Activated gamma-delta T cell treated with Interleukin-2 at 50 U/mL for 16 hours (primary cell): ENCODE measurements at regions not wholly inside any gene's neighbourhood (a gene's known extent, or its start where the extent isn't known, plus 50 kb on each side); places are given as distances from the start of the nearest gene placed in this dataset.
A peak's percentile ranks its signal among the peaks of the same experiment; 100 is the strongest.
"Not testable (repeated sequence)": the region's sequence is repeated elsewhere in the genome, so short reads cannot be mapped to it uniquely, and the experiment has no call there.

Experiments
- DNase-seq: peaks from one replicate; pipeline ENCODE4 v3.0.0-alpha.2; 2020

DNA sequence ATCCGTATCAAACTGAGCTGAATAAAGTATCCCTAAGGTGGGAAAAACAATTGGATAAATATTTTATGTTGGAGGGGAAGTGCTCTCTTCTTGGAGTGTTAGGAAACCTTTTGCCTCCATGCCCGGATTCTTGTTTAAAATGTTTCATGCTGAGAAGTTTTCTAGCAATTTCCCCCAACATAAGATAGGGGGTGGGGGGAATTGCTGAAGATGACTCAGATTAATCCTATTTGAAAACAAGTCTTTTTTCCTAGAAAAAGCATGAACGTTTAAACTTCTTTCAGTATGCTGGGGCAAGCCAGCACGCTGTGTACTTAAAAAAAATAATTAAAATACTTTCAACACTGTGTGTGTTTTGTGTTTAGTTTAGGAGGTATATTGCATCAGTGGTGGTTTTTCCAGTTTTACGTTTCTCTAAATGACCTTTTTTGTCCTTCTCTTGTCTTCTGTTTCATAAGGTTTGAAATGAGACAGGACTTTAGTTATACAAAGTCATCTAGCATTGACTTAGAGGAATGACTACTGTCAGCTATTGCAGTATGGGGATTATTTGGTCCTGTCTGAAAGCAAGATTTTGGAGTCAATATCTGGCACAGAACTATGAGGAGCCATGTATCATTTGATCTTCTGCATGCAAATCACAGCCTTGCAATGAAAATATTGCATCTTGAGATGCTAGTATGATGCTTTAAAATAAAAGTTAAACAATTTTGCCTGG lies 295.9 kb downstream of the GATA3 start:
- DNase-seq: no peak

DNA sequence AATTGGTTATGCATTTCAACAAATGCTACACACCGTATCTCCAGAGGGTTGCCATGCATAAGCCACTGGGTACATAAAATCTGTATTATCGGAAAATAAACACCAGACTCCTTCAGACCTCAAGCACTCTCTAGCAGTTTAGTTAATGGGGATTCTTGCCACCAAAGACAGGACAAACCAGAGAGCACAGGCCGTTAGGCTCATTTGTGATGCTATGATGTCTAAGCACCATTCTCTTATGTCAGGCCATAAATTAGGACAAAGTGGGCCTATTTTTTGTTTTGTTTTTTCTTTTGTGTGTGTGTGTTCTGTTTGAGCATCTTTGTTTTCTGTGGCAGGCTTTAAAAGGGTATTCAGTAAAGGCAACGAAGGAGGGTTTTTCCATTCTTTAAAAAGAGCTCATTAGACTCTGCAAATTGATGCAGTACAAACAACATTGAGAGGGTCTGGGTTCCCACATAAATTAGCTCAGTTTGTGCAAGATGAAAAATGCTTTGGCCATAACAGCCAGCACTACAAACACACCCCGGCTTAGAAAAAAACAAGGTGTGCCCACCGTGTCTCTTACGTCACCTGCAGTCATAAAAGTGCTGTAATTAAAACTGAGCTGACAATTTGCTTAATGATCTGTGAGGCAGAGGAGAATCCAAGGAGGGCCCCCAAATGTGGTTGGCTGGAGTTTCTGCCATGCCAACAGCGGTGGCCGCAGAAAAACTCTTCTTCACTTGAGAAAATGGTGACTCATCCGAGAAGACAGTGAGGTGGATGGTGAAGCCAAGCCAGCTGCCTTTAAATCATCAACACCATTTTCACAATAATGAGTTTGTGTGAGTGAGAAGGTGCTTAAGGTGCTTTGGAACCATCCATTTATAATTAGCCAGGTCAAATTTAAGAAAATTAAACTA lies 297.9 kb downstream of the GATA3 start:
- no peak for DNase-seq

DNA sequence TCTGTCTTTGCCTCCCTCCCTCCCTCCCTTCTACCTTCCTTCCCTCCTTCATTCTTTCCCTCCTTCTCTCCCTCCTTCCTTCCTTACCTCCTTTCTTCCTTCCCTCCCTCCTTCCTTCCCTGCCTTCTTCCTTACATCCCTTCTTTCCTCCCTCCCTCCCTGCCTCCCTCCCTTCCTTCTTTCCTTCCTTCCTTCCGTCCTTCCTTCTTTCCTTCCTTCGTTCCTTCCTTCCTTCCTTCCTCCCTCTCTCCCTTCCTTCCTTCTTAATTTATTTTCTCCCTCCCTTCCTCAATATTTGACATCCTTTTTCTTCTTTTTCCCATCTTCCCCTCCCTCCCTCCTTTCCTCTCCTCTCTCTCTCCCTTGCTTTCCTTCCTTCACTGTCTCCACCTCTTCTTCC lies 301.8 kb downstream of the GATA3 start:
- DNase-seq: no peak

DNA sequence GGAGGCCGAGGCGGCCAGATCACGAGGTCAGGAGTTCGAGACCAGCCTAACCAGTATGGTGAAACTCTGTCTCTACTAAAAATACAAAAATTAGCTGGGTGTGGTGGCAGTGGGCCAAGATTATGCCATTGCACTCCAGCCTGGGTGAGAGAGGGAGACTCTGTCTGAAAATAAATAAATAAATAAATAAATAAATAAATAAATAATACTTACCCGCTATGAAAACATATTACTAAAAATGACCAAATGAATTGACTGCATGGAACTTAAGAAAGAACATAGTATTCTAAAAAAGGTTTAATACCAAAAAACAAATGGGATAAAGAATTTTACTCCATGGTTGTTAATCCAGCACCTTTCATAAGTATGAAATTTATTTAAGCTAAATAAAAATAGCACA lies 305.0 kb downstream of the GATA3 start:
- DNase-seq: no peak

DNA sequence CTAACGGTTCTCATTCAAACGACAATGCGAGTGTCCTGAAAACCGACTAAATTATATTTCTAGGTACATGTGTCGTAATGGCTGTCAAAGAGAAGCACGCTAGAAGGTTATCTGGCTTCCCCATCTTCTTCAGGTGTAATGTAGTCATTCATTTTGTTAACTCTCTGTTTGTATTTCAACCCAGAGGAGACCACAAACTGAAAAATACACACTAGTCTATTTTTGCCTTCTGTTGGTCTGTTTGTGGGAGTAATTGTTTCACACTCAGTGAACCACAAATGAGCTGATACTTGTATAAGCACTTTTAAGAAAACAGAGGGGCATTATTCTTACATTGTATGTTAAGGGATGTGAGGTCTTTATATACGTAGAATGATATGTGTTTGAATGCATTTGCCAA lies 305.9 kb downstream of the GATA3 start:
- no peak for DNase-seq

DNA sequence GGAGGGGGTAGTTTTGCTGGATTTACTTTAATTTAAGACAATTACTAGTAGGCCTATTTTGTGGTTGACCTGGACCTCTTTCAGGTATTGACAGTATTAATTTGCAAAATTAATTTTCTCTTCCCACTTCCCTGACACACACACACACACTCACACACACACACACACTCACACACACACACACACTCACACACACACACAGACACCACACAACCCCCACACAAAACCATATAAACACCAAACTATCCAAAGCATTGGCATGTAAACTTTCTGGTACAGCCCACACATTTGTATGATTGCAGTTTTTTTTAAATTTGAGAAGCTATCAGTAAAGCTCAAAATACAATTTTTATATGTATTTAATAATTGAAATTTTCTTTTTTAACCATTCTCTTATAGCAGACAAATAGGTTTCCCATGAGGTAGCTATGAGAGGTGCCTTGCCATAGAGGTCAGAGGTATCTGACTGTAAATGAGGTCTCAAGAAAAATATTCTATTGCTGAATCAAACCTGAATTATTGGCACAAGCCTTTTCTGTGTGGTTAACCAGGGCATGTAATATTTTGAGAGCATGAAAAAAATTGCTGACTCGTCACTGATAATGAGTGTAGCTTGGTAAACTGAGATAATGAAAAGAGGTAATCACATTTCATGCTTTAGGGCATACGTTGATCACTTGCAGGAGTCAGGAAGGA lies 306.5 kb downstream of the GATA3 start:
- DNase-seq: no peak

DNA sequence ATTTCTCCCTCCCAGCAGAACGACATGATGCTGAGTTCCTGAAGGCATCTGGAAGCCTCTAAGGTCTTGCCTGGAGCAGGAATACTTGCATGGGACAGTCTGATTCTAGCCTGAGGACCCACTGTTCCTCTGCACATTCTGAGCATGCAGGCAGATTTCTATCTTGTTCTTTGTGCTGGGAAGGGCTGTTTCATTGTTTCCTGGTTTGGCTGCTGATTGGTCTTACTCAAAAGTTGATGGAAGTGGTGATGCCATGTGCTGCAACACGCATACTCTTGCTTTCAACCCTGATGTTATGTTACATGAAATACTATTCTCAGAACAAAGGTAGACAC lies 307.0 kb downstream of the GATA3 start:
- no peak for DNase-seq

DNA sequence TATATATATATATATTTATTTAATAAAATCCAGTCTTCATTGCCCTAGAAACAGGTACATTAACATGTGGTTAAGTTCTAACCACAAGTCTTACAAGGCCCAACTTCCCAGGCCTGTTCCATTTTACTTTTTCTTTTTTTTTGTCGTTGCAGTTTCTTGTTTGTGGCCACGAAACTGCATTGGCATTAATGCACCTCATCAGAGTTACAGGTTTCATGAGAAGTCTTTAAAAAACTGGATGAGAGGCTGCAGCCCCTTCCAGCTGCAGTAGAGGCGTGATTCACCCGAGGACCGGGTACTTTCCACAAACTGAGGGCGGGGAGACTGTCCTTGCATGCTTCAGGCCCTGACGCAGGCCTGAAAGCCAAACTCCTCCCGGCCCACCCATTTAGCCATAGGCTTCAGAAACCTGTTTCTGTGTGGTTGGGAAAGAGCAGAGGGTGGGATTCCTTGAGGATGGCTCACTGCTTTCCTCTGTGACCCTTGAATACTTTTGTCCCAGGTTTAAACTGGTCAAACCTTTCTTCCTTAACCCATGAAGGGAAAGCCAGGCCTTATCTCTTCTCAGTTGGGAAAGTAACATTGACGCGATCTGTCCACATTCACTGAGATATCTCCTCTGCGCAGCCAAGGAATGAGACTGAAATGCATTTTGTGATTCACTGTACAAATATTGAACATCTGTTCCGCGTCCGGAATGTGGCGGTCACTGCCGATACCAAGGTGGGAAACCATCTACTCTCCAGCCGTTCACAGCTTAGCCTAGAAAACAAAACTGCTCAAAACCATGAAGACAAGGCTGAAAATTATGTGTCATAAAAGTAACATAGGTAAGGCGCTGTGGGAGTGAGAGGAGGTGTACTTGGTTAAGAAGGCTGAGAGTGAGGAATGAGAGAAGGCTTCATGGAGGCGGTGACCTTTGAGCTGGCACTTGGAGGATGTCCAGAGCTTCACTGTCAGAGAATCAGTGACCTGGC lies 311.7 kb downstream of the GATA3 start:
- DNase-seq: peak; percentile 23

DNA sequence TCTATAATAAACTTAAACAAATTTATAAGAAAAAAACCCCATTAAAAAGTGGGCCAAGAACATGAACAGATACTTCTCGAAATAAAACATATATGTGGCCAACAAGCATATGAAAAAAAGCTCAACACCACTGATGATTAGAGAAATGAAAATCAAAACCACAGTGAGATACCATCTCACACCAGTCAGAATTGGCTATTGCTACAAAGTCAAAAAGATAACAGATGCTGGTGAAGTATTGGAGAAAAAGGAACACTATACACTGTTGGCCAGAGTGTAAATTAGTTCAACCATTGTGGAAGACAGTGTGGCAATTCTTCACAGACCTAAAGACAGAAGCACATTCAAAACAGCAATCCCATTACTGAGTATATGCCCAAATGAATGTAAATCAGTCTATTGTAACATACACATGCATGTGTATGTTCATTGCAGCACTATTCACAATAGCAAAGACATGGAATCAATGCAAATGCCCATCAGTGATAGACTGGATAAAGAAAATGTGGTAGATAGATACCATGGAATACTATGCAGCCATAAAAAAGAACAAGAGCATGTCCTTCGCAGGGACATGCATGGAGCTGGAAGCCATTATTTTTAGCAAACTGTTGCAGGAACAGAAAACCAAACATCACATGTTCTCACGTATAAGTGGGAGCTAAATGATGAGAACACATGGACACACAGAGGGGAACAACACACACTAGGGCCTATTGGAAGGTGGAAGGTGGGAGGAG lies 313.4 kb downstream of the GATA3 start:
- DNase-seq: not testable (repeated sequence)

DNA sequence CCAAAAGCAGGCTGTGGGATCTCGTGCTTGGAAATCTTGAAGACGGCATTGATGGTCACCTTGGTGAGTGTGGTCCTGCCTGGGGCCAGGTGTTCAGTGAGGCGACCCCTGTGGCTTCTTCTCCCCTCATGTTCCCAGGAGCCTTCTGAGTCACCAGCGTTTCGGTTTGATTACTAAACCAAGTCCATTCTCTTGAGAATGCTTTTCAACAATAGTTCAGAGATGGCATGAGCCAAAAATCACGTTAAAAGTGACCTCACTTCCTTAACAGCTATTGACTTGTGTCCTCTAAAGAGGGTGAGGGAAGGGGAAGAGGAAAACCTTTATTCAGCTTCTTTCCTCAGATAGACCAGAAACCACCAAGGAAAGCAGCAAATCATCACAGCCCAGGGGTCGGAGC lies 315.2 kb downstream of the GATA3 start:
- DNase-seq: no peak

DNA sequence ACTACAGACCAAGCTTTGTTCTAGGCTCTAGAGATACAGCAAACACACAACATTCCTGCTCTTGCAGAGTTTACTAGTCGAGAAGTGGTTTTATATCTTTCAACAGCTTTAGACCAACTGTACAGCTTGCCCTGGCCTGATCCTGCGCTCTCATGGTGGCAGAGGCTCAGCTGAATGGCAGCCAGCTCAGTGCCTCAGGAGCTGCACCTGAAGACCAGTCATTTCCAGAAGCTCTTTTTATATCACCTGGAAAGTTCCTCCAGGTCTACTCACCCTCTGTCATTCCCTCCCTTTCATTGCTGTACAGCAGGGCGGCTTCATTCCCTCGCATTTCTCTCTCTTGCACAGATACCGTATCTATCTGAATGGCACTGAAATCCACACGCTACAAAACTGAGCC lies 319.8 kb downstream of the GATA3 start:
- DNase-seq: no peak

DNA sequence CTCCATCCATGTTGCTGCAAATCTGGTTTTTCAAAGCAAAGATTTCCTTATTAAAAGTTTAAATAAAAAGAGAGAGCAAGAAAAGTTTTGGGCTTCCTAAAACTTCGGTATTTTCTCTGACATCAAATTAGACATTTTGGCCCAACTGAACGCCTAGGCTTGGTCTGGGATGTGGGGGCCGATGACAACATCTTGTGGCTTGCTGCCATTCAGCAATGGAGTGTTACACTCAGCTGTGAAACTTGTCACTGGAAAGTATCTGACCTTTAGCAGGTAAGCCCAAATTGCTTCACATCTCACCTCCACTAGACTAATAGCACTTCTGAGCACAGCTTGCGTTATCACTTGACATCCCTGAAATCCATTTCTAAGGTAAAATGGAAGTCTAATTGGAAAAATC lies 320.6 kb downstream of the GATA3 start:
- DNase-seq: no peak

DNA sequence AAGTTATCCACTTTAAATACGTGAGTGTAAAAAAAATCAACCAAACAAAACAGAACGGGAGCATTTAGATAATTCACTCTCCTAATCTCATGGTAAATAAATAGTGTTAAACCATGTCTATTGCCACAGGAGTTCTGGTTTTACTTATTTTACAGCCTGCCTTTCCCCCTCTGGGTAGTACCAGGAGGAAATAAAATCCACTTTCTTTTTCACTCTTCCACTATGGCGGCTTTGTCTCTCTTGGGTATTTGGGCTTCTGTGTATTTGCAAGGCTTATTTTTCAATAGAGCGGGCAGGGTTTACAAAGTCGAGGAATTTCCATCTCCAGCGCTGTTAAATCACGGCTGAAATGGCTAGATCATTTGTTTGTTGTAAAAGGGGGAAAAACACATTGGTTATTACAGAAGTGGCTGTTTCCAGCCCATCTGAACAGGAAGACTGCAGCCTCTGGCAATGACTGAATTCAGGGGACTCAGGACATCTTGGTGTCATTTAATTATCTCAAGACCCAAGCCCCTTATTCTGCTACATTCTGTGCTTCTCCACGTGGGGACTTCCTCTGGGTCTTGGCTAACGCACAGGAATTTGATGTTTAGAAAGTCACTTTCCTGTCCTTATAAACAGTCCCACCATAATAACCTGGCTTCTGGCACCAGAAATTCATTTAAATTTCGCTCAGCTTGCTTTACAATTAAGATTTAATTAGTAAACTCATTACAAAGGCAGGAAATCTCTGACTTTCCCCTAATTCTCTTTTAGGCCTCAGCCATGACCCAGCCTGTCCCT lies 323.9 kb downstream of the GATA3 start:
- DNase-seq: no peak

DNA sequence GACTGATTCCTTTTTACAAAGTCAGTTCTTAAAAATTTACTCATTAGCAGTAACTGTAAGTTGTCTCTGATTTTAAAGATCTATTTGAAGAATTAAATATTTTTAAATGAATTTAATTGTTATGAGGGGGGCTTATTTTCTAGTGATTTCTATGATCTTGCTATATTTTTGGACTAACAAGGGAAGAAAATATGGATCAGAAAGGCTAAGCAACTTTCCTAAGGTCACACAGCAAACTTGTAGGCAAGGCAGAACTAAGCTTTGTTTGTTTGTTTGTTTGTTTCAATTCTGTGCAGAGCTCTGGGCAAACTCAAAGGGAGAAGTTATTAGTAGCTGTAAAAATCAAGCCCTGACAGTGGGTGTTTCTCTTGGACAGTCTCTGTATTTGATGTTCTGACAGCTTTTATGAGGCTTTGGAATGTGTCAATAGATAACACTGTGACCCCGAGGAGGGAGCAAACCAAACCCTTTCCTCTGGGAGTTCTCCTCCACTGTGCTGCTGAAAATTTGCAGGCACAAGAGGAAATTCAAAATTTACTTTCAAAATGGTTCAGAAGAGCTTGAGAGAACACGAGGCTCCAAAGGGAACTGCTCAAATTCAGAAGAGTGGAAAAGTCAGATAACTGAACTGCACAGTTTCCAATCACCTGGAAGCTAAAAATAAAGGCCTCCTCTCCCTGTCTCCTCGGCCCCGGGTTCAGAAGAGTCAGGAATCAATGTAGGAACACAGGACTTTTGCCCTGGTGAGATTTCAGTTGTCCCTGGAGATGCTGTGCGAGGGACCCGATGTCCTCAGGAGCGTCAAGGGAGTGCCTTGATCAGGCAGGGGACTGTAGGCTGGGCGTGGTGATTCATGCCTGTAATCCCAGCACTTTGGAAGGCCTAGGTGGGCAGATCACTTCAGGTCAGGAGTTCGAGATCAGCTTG lies 325.7 kb downstream of the GATA3 start:
- no peak for DNase-seq

DNA sequence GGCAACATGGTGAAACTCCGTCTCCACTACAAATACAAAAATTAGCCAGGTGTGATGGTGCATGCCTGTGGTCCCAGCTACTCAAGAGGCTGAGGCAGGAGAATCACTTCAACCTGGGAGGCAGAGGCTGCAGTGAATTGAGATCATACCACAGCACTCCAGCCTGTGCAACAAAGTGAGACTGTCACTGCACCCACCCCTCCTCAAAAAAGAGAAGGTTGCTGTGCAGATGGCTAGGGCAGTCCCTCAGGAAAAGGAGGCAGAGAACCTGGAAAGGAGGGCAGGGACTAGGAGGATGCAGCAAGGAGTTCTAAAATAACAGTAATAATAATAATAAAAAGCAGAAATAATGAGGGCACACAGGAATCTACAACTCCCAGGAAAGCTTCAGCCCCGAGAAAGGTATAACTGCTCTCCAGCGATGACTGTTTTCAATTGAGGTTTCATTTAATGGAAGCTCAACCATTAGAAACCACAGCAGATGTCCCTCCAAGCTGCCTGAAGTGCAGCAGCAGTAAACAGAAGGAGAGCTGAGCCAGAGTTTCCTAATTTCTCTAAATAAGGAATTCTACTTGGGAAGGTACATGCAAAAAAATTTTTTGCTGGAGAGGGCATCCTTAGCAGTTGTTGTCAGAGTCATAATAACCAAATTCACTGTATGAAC lies 326.5 kb downstream of the GATA3 start:
- no peak for DNase-seq

DNA sequence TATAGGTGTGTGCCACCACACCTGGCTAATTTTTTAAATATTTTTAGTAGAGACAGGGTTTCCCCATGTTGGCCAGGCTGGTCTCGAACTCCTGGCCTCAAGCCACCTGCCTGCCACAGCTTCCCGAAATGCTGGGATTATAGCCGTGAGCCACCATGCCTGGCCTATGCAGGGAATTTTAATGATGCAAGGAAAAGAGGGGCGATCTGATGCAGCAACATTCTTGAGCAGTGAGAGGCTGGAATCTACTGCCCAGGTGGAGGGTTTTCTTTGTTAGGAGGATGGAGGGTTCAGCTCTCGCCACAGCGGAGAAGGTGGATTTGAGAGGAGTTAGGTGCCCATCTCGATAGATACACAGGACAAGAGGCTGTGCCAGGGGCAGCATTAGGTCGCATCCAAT lies 332.3 kb downstream of the GATA3 start:
- no peak for DNase-seq

DNA sequence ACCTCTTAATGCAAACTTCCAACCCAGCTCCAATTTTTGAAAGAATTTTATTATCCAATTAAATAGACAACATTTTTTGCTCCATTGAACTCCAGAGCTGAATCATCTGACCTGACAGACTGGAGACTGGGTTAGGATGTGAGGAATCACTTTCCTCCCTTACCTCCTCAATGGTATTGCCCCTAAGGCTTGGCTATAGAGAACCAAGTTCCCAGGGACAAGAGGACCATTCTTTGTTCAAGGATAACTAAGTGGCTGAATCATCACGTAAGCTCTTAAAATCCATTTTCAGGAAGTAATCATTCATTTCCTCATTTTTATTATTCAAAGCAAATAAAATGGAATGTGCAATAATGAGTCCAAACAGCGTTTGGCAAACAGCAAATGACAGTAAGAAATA lies 335.1 kb downstream of the GATA3 start:
- no peak for DNase-seq

DNA sequence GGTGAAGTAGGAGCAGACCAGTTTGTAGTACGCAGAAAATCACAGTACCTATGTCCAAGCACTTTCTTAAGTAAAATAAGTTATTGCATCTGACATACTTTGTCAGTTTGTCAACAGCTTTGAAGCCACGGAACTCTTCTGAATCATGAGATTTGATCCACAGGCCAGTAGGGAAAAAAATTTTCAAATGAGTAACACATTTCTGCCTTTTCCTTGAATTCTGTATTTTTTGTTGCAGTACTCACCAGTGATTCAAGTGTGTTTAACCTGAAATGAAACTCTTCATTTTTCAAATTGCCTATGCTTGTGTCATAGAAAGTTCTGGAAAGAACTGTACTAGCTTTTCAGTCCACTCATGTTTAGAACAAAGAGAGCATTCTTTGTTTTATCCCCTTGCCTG lies 337.7 kb downstream of the GATA3 start:
- DNase-seq: no peak

DNA sequence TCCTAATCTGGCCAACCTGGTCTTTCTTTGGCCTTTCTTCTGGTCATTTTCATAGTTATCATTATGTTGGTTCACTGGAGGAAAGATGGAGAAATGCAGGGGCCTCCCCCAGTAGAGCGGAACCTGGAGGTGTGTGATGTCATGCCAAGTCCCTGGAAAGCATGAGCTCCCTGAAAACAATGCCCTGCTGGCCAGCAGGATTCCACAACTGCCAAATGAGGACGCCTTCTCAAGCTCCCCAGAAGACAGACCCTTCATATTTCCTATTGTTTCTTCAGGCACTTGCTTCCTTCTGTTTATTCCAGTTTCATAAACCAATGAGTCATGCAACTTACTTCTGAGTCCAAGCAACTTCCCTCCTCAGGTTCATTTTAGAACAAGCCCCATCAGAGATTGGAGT lies 339.0 kb downstream of the GATA3 start:
- no peak for DNase-seq
